HL-60/S4 treated with phorbol 12-myristate 13-acetate at 8.2 ng/mL for 4 days and 3 days (cell line): ENCODE measurements at regions not wholly inside any gene's neighbourhood (a gene's known extent, or its start where the extent isn't known, plus 50 kb on each side); places are given as distances from the start of the nearest gene placed in this dataset.
"Not testable (repeated sequence)": the region's sequence is repeated elsewhere in the genome, so short reads cannot be mapped to it uniquely, and the experiment has no call there.

Source experiments
- in situ Hi-C: fragments of 300-500 bp; cut with MboI; formaldehyde crosslinking; loops from 2 replicates; pipeline ENCODE4 v1.15.0; 2022; ENCODE audit warnings: low sequenced_read_pairs

DNA sequence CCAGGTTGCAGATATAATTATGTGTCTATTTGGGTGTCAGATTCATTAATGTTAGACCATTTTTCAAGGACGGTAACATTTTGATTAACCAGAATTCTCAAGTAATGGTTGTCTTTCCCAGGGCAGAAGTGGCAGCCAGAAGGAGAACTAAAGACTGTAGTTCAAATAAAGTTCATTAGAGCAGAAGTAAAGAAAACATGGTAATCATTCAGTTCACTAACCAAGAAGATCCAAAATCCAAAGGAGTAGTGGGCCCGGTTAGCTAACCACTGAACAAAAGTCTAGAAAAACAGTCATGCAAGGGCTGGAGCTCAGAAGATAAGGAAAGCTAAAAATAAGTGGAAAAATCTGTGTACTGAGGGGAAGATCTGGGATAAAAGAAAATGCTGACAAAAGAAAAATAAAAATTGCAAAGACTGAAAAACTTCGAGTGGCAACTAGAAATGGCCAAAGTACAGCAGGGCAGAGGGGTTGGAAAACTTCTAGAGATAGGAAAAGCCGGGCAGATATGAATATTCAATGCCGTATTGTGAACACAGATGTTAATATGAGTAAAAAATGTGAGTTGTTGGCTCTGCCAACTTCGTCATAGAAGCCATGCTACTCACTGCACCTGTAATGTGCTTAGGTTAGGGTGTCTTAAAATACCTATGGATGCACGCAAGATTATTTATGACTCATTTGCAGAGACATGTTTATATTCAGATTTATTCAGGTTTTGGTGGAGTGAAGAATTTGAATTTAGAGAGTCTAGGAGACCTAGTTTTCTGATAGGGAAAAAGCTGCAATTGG is 925.9 kb downstream of the LTN1 start:
- in situ Hi-C loops, result no loop called here

DNA sequence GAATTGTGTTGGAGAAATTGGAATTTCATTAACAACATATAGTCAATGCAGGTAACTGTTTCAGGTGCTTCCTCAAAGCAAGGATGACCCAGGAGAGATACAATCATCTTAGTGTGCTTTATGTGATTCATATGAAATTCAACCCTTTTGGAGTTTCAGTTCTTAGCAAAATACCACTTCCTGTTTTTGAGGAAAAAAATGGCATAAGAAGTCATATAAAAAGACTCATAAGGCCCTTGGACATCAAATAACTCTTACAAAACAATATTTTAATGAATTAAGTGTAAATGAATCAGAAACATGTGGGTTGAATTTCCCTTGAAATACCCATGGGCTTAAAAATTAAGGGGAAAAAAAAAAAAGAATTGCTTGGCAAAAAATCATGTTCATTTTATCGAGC is 926.6 kb downstream of the LTN1 start:
- in situ Hi-C loops, result no loop called here

DNA sequence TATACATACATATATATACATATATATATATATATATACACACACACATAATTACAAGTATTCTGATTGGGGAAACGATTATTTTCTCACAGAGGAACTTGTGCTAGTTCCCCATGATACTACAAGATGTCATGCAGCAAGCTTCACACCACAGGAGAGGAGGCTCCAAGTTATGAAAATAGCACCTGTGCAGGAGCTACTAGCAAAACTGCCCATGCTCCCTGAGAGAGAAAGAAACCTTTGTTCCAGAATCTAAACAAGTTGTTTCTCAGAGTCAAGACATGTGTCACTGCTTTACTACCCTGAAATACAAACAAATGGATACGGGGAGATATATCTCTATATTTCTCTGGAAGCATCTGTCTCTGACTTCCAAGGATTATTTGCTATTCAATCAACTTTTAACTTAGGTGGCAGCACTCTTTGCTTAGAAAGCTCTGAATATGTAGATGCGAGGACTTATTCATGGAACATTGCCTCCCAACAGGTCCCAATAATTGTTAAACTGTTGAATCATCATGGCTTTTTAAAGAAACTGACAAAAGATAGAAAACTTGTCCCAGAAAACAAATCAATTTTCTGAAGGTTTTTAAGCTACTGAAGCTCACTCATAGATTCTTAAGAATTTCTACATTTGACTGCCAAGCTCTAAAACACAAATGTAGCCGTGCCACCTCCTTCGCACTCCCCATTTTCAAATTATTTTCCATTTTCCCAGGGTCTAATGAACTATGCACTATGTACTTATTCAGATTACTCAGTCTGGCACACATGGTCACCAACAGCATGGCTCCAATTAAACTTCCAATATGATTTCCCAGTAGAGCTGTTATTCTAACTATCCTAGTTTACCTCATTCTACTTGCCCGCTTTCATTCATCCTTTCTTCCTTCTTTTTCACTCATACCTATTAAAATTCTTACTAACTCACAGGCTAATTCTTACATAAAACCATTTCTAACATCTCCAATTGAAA is 929.1 kb downstream of the LTN1 start:
- in situ Hi-C loops, result no loop called here

DNA sequence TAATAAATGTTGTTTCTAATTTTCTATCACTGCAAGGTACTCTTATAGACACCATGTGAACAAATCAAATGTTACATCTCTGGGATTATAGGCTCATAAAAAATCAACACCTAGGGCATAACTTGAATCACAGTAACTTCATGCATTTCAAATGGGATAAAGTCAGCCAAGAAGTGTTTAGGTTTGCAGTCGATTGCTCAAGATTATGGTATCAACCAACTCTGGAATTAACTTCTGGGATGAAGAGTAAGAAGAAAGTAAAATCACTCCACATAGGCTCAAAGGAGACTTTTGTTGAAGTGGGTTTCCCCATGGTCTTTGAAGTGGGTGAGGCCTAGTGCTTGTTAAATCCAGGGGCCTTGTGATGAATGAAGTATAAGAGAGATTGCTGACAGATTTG is 939.7 kb downstream of the LTN1 start:
- in situ Hi-C loops, result not testable (repeated sequence)

DNA sequence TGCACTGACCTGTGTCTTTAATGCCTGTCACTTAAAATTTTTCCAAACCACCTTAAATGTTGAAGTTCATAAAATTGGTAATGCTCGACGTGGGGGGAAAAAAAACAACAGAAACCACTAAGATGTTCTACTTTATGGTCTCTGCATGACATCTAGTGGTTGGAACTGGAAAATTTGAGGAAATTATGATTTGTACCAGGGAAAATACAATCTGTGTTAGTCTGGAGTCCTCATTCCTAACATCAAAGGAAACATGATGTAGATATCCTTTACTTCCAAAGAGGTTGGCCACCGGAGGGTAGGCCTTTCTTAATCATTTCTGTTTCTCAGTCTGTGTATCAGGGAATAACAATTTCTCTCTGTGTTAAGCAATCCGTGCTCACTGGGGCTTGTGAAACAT is 941.0 kb downstream of the LTN1 start:
- in situ Hi-C loops, result not testable (repeated sequence)

DNA sequence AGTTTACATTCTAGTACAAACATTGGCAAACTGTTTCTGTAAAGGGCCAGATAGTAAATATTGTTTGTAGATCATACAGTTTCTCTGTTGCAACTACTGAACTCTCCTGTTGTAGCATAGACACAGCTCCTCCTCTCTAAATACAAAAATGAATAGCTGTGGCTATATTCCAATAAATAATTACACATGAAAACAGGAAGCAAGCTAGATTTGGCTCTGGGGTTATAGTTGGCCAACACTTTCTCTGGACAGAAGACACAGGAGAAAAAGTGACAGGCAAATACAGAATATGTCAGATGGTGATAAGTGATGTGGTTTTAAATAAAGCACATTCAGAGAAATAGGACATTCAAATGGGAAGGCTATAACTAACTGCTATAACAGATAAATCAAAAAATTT is 957.0 kb downstream of the LTN1 start:
- in situ Hi-C loops, result not testable (repeated sequence)

DNA sequence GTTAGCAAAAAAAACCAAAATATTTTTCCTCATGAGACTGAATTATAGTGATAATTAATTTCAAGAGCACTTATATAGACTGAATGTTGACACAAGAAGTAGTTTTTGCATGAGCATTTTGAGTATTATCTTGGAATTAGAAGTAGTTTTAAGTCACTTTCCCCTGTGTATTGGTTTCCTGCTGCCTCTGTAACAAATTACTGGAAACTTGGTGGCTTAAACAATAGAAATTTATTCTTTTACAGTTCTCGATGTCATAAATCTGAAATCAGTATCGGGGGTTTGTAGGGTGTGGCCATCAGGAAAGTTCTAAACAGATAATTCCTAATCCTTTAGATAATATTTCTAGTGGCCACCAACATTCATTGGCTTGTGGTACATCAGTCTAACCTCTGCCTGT is 957.8 kb downstream of the LTN1 start:
- in situ Hi-C loops, result not testable (repeated sequence)

DNA sequence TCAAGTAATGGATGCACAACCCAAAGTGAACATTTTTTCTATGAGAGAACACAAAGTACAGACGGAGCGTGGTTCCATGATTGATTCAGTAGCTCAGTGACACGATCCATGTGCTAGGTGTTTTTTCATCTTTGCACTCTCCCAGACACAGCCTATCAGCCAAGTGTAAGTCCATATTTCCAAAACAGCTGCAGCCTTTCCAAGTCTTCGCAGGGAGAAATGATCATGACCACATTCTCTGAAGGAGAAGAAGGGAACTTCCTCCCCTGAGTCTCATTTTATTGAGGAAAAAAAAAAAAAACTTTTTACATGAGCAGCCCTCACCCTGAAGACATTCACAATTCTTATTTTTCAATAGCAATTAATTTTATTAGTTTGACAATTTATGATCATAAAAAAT is 958.3 kb downstream of the LTN1 start:
- in situ Hi-C loops, result not testable (repeated sequence)

DNA sequence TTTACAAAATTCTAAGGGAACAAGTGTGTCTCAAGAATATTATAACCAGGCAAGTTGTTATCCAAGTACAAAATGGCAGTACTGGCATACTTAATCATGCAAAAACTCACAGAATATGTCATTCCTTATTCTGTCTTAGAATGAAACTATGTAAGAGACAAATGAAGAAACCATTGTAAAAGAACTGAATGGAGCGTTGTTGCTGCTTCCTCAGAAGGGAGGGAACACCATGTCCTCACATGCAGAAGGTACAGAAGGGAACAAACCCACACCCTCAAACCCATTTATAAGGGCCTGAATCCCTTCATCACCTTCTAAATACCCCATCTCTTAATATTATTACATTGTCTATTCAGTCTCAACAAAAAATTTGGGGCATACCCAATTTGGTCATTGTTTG is 960.0 kb downstream of the LTN1 start:
- in situ Hi-C loops, result not testable (repeated sequence)

DNA sequence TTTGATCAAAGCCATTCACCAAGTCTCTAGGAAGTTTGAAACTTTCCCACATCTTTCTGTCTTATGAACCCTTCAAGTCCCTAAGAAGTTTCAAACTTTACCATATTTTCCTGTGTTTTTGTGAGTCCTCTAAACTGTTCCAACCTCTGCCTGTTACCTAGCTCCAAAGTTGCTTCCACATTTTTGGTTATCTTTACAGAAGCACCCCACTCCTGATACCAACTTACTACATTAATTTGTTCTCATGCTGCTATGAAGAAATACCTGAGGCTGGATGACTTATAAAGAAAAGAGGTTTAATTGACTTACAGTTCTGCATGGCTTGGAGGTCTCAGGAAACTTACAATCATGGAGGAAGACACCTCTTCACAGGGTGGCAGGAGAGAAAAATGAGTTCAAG is 961.6 kb downstream of the LTN1 start:
- in situ Hi-C loops, result not testable (repeated sequence)

DNA sequence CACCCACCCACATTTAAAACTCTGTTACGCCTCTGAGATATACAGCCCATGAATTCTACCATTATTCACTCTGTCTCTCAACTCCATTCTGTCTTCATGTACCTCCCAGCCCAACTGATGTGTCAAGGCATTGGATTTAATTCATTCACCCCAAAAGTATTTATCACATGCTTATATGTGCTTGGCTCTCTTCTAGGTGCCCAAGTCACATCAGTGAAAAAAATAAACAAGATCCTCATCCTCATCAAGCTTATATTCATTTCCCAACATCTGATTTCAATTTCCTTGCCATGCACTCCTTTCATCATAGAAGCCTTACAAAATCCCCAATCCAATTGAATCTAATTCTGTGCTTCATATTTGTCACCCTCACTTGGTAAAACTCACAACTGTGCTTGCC is 967.6 kb downstream of the LTN1 start:
- in situ Hi-C loops, result no loop called here

DNA sequence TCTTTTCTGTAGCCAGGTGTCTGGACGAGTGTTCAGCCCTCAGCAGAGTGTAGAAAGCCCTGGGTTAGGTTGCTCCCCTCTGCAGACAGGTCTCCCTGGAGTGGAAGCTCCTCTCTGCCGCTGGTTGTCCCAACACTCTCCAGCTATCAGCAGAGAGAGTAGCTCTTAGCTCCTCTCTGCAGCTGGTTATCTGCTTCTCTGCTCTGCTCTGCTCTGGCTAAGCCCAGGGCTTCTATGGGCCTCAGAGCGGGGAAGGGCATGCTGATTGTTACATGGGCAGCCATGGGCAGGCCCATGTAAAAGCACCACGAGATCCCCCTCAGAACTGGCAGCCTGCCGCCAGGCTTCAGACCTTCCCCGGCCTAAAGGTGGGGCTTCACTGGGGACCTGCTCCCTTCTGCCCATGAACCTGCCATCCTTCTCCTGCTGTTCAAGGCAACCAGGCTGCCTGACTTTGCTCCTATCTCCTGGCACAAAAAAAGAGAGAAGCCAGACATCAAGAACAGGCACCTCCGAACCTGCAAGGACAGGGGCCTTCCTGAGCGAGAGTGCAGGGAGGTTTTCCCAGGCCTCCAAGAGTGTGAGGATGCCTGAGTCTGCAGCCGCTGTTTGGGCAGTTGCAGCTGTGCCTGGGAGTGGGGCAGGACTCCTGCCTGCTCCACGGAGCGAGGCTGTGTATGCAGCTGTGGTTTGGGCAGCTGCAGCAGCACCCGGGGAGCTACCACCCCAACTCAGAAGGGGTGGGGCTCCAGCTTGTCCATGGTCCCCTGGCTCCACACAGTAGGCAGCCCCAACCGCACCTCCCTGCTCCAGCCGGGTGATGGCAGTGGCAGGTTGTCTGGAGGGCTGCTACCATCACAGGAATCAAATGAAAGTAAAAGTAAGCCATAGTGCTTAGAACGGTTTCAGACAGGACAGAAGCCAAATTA is 973.7 kb downstream of the LTN1 start:
- in situ Hi-C loops, result no loop called here

DNA sequence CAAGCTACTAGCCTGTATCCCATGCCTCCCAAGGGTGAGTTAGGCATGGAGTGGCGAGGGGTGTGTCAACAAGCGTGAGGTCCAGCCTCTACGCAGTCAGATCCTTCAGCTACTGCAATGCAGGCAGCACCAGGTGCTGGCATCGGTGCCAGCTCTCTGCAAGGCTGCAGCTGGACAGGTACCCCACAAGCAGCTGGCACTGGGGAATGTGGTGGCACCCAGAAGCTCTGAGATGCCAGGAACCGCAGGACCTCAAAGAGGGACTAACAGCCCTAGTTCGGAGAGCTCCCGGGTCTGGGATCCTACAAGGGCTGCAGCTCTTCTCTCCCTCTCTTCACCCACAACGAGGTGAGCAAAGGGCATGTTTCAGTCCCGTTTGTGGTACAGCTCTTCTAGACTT is 974.5 kb downstream of the LTN1 start:
- in situ Hi-C loops, result no loop called here

DNA sequence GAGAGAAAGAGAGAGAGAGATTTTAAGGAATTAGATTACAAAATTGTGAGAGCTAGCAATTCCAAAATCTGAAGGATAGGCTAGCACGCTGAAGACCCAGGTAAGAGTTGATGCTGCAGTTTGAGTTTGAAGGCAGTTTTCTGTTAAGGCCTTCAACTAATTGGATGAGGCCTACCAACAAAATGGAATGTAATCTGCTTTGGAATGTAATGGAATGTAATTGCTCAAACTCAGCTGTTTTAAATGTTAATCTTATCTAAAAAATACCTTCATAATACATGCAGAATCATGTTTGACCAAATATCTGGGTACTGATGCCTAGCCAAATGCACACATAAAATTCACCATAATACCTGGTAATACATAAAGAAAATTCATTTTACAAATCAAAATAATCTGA is 976.1 kb downstream of the LTN1 start:
- in situ Hi-C loops, result no loop called here

DNA sequence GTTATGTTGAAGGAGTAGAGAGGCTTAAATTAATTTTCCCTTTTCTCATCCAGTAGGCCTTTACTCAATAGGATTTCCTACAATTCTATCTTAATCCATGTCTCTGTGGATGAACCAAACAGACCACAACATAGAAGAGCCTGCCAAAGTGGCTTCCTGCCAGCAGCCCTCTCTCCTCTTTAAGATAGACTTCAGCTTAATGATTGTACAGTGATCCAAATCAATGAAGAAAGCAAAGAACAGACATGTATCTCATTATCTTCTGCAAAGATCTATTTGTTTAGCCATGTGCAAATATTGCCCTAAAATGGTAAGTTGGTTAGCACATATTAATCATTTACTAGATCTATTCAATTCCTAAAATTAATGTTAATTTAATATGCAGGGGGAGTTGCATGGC is 979.6 kb downstream of the LTN1 start:
- in situ Hi-C loops, result not testable (repeated sequence)

DNA sequence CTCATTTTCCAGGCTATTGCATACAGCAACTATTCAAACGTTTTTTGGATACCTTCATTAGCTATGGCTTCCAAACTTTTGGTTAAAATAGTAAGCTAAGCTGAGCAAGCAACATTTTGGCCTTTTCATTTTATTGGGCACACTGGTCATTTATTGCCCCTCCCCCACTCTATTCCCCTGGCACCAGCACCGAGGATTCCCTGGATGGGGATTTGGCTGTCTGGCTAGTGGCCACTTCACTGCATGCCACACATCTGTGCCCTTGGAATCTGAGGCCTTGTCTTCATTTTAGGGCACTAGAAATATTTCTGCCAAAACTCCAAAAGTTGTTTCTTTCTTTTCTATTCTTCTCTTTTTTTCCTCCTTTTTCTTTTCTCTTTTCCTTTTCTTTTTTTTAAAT is 980.7 kb downstream of the LTN1 start:
- in situ Hi-C loops, result not testable (repeated sequence)

DNA sequence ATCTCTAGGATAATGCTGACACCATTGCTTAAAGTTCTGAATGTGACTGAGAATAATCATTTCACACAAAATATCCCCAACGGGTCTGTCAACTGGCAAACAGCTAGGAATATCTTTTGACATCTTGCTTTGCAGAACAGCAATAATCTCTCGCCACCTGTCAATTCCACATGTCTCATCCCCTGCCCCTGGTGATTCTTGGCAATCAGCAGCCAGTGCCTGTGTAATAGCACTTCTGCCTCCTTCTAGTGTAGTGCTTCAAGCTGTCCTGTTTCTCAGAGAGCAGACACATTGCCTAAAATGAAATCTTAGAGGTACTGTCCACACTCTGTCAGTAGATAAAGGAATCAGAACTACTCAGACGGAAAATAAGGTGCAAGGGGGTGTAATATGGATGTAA is 984.4 kb downstream of the LTN1 start:
- in situ Hi-C loops, result not testable (repeated sequence)

DNA sequence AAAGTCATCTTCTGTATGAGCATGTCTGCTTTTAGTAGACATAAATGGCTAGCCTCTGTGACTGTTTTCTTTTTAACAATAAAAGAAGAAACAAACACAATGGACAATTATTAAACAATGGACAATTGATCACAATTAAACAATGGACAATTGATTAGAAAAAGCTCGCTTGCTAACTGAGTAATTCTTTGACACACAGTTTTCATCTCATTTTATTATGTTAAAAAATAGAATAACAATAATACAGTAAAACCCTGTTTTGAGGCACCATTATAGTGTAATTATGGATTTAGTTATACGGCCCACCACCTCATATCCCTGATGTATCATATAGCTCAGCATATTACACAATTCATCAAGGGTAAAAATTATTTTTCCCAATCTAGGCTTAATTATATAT is 989.0 kb downstream of the LTN1 start:
- in situ Hi-C loops, result not testable (repeated sequence)

DNA sequence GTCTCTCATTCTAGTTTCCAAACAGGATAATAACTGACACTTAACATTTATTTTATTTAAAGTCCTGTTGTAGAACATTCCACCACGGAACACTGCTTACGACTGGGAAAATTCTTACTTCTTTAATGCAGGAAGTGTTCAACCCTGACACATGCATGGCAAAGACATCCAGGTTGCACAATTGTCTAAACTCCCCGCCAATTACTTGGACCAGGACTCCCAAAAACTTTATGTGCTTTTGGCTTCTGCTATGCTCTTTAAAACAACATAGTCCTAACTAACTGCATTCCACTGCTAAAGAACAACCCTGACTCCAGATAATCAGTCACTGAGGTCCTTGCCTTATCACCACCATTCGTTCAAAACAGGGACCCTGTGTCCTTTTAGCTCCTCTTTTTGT is 995.8 kb downstream of the LTN1 start:
- in situ Hi-C loops, result not testable (repeated sequence)

DNA sequence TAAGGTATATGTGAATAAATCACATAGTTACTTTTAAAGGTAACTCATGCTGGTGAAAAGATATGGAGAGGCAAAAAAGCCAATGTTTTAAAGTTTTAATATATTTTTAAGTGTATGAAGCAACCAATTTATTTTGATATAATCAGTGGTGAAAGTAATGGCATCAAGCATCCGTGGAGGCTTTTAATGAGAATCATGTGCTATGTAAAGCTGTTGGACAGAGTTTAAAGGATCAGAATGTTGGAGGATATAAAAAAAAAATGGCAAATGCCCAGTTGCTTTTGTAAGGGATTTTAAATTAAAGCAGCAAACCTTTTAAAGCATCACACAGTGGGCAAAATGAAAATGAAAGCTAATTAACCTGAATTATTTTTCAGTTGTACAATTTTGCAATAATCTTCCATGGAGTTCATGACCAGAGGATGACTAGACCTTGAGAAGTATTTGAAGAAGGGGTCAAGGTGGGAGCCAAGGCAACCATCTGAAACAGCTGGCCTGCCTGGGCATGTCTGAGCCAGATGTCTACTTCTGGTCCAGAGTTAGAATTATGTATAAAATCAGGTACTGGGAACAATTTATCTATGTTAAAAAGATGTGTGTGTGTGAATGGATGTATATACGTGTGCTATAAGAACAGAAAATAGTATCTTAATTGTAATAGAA is 1007.9 kb downstream of the LTN1 start:
- in situ Hi-C loops, result not testable (repeated sequence)
